LNCAP (cell line): ENCODE measurements at regions not wholly inside any gene's neighbourhood (a gene's known extent, or its start where the extent isn't known, plus 50 kb on each side); places are given as distances from the start of the nearest gene placed in this dataset.

ENCODE experiments used
- TF ChIP-seq, protein P1 (sequence below): fragments of 450-650 bp; IDR thresholded peaks from 2 replicates; pipeline ENCODE4 v1.5.1; 2017; ENCODE audit warnings: mild to moderate bottlenecking

DNA sequence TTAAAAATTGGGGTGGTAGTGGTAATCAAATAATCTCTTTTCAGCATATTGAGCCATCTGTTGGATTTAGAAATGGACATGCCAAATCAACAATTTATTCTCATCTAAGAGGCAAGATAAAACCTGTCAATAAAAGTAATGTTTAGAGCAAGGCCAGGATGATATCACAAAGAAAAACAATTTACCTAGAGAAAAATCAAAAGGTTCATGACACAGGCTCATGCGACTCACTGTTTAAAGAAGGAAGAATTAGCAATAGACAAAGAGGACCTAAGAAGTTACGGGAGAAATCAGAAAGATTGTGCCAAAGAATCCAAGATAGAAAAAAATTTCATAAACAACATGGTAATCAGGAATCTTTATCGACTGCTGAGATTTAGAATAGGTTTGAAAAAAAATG lies 868.5 kb upstream of the GBE1 start:
- TF ChIP-seq, protein P1, sequence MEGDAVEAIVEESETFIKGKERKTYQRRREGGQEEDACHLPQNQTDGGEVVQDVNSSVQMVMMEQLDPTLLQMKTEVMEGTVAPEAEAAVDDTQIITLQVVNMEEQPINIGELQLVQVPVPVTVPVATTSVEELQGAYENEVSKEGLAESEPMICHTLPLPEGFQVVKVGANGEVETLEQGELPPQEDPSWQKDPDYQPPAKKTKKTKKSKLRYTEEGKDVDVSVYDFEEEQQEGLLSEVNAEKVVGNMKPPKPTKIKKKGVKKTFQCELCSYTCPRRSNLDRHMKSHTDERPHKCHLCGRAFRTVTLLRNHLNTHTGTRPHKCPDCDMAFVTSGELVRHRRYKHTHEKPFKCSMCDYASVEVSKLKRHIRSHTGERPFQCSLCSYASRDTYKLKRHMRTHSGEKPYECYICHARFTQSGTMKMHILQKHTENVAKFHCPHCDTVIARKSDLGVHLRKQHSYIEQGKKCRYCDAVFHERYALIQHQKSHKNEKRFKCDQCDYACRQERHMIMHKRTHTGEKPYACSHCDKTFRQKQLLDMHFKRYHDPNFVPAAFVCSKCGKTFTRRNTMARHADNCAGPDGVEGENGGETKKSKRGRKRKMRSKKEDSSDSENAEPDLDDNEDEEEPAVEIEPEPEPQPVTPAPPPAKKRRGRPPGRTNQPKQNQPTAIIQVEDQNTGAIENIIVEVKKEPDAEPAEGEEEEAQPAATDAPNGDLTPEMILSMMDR = no peak

DNA sequence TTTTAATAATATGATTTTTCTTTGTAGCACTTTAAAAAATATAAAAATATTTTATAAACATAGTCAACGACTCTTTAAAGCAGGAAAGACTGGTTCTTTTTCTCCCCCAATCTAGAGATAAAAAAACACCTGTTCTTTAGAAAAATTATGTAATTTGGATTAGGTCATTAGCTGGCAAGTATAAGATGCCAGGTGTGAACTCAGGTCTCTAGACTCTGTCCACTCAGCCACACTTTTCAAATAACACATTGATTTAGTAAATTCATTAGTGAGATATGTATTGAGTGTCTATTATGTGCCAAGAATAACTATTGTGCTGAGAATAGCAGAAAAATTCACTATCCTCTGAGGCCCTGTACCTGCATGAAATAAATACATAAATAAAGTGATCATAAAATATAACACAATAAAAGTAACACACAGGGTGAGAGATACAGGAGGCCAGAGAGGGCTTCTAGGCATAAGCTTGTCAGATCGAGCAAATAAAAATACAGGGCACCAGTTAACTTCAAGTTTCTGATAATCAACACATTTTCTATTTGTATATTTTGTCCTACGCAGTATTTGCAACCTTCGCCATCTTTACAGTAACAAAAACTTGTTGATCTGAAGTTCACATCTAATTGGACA lies 867.1 kb upstream of the GBE1 start:
- TF ChIP-seq, protein P1 = no peak

DNA sequence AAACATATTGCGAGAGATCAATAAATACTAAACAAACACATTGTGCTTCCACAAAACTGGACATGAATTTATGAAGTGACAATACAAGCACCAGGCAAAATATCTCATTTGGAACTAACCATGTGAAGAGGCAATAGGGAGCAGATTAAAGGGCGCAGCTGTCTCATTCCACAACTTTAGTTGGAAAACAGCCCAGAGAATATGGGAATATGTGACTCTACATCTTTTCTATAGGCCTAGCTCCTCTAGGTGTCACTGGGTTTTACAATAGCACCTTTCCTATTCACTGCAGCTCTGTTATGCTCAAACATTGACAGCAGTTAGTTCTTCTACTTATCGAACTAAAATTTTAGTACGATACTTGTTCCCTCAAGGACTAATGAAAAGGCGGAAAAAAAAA lies 866.3 kb upstream of the GBE1 start:
- TF ChIP-seq, protein P1 = no peak

DNA sequence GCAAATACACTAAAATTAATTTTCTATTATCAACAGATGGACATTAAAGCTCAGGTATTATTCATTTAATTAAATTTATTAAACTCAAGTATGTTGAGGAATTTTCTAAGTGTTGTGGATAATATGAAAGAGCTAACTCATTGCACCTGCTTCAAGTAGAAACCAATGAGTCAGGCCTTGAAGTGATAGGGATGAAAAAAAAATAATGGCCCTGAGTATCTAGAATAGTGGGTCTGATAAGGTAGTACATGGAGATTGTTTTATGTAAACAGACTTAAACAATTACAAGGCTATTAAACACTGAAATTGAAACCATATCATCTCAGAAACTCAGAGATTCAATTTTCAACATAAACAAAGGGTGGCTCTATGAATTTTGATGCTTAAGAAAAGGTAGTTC lies 857.1 kb upstream of the GBE1 start:
- TF ChIP-seq, protein P1 = no peak

DNA sequence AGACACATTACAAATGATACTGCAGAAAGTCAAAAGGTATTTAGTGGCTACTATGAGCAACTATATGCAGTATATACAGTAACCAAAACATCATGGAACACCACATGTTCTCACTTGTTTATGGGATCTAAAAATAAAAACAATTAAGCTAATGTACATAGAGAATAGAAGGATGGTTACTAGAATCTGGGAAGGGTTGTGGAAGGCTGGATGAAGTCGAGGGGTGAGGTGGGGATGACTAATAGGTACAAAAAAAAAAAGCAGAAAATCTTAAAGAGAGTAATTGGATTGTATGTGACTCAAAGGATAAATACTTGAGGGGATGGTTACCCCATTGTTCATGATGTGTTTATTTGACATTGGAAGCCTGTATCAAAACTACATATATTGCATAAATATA lies 848.8 kb upstream of the GBE1 start:
- TF ChIP-seq, protein P1 = no peak

DNA sequence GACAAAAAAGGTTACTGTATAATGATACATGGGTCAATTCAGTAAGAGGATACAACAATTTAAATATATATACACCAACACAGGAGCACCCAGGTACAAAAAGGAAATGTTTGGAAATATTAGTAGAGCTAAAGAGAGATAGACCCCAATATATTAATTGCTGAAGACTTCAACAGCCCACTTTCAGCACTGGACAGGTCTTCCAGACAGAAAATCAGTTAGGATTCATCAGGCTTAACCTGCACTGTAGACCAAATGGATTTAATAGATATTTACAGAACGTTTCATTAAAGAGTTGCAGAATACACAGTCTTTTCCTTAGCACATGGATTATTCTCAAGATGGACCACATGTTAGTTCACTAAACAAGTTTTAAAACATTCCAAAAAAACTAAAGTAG lies 845.9 kb upstream of the GBE1 start:
- TF ChIP-seq, protein P1 = no peak

DNA sequence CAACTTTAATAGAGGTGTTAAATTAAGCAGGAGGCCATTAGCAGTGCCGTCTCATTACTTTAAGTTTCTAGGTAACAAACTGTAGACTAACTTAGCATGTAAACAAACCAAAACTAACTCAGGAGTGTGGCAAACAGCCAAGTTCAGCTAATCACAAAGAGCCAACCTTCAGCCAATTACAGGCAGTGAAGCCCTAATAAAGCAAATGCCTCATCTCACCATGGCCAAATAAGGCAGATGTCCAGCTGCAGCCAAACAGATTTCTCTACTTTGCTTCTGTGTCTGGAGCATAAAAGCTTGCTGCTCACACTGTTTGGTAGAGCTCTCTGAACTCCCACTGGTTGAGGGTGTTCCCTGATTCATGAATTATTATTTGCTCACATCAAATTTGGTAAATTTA lies 835.4 kb upstream of the GBE1 start:
- TF ChIP-seq, protein P1 = no peak

DNA sequence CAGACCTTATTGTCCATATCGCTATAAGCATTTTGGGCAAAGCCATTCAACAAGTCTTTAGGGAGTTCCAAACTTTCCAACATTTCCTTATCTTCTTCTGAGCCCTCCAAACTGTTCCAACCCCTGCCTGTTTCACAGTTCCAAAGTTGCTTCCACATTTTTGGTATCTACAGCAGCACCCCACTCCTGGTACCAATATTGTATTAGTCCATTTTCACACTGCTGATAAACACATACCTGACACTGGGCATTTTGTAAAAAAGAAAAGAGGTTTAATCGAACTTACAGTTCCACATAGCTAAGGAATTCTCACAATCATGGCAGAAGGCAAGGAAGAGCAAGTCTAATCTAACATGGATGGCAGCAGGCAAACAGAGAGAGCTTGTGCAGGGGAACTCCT lies 834.1 kb upstream of the GBE1 start:
- TF ChIP-seq, protein P1 = no peak
